ENCODE measurements at regions not wholly inside any gene's neighbourhood (a gene's known extent, or its start where the extent isn't known, plus 50 kb on each side); places are given as distances from the start of the nearest gene placed in this dataset.
"Not testable (repeated sequence)": the region's sequence is repeated elsewhere in the genome, so short reads cannot be mapped to it uniquely, and the experiment has no call there.

GRCh38 chr11:3520905-3521304, 120.9 kb downstream of the ART5 start:
- H3K27ac ChIP-seq (ENCODE audit: low read depth, low read length); DNase-seq (ENCODE audit: insufficient read length, low spot score, missing footprints); H4K20me1 ChIP-seq (ENCODE audit: insufficient read depth, low read length); H3K36me3 ChIP-seq (ENCODE audit: insufficient read depth, low read length); H3K79me2 ChIP-seq (ENCODE audit: insufficient read depth, low read length); H3K27me3 ChIP-seq (ENCODE audit: insufficient read depth, low read length); H3K4me3 ChIP-seq (ENCODE audit: insufficient read depth, low read length); H3K4me2 ChIP-seq (ENCODE audit: insufficient read depth, low read length); H2AFZ ChIP-seq (ENCODE audit: low read length); H3K9me3 ChIP-seq (ENCODE audit: low read depth, low read length); H3K4me1 ChIP-seq (ENCODE audit: insufficient read depth, low read length): not testable (repeated sequence)

- H3K4me3 ChIP-seq (ENCODE audit: insufficient read depth, low read length); H3K36me3 ChIP-seq (ENCODE audit: insufficient read depth, low read length); H3K27me3 ChIP-seq (ENCODE audit: insufficient read depth, low read length); H3K79me2 ChIP-seq (ENCODE audit: insufficient read depth, low read length); H3K9me3 ChIP-seq (ENCODE audit: low read depth, low read length); DNase-seq (ENCODE audit: insufficient read length, low spot score, missing footprints); H2AFZ ChIP-seq (ENCODE audit: low read length); H3K4me1 ChIP-seq (ENCODE audit: insufficient read depth, low read length); H3K4me2 ChIP-seq (ENCODE audit: insufficient read depth, low read length); H3K27ac ChIP-seq (ENCODE audit: low read depth, low read length); H4K20me1 ChIP-seq (ENCODE audit: insufficient read depth, low read length): not testable (repeated sequence)
Observed at GRCh38 chr11:3519841-3520240, 122.0 kb downstream of the ART5 start.

GRCh38 chr11:3516934-3517567, 124.7 kb downstream of the ART5 start:
- H3K4me2 ChIP-seq (ENCODE audit: insufficient read depth, low read length); DNase-seq (ENCODE audit: insufficient read length, low spot score, missing footprints); H3K4me3 ChIP-seq (ENCODE audit: insufficient read depth, low read length); H3K9me3 ChIP-seq (ENCODE audit: low read depth, low read length); H3K36me3 ChIP-seq (ENCODE audit: insufficient read depth, low read length); H4K20me1 ChIP-seq (ENCODE audit: insufficient read depth, low read length); H3K79me2 ChIP-seq (ENCODE audit: insufficient read depth, low read length); H3K4me1 ChIP-seq (ENCODE audit: insufficient read depth, low read length); H2AFZ ChIP-seq (ENCODE audit: low read length); H3K27ac ChIP-seq (ENCODE audit: low read depth, low read length); H3K27me3 ChIP-seq (ENCODE audit: insufficient read depth, low read length): not testable (repeated sequence)

GRCh38 chr11:3516345-3516933, 125.4 kb downstream of the ART5 start:
- H3K79me2 ChIP-seq (ENCODE audit: insufficient read depth, low read length); H3K4me2 ChIP-seq (ENCODE audit: insufficient read depth, low read length); H3K9me3 ChIP-seq (ENCODE audit: low read depth, low read length); H3K27me3 ChIP-seq (ENCODE audit: insufficient read depth, low read length); H4K20me1 ChIP-seq (ENCODE audit: insufficient read depth, low read length); H3K4me1 ChIP-seq (ENCODE audit: insufficient read depth, low read length); DNase-seq (ENCODE audit: insufficient read length, low spot score, missing footprints); H3K27ac ChIP-seq (ENCODE audit: low read depth, low read length); H3K4me3 ChIP-seq (ENCODE audit: insufficient read depth, low read length); H3K36me3 ChIP-seq (ENCODE audit: insufficient read depth, low read length); H2AFZ ChIP-seq (ENCODE audit: low read length): not testable (repeated sequence)

GRCh38 chr11:3514635-3515424, 127.0 kb downstream of the ART5 start:
- H3K4me3 ChIP-seq (ENCODE audit: insufficient read depth, low read length); H3K9me3 ChIP-seq (ENCODE audit: low read depth, low read length); DNase-seq (ENCODE audit: insufficient read length, low spot score, missing footprints); H3K27me3 ChIP-seq (ENCODE audit: insufficient read depth, low read length); H3K27ac ChIP-seq (ENCODE audit: low read depth, low read length); H3K4me2 ChIP-seq (ENCODE audit: insufficient read depth, low read length); H3K4me1 ChIP-seq (ENCODE audit: insufficient read depth, low read length); H2AFZ ChIP-seq (ENCODE audit: low read length); H3K36me3 ChIP-seq (ENCODE audit: insufficient read depth, low read length); H3K79me2 ChIP-seq (ENCODE audit: insufficient read depth, low read length); H4K20me1 ChIP-seq (ENCODE audit: insufficient read depth, low read length): not testable (repeated sequence)

GRCh38 chr11:3513311-3513710, 128.5 kb downstream of the ART5 start:
- not testable (repeated sequence) for H4K20me1 ChIP-seq (ENCODE audit: insufficient read depth, low read length); H3K4me2 ChIP-seq (ENCODE audit: insufficient read depth, low read length); H3K4me1 ChIP-seq (ENCODE audit: insufficient read depth, low read length); H3K79me2 ChIP-seq (ENCODE audit: insufficient read depth, low read length); H2AFZ ChIP-seq (ENCODE audit: low read length); H3K4me3 ChIP-seq (ENCODE audit: insufficient read depth, low read length); DNase-seq (ENCODE audit: insufficient read length, low spot score, missing footprints); H3K27ac ChIP-seq (ENCODE audit: low read depth, low read length); H3K36me3 ChIP-seq (ENCODE audit: insufficient read depth, low read length); H3K9me3 ChIP-seq (ENCODE audit: low read depth, low read length); H3K27me3 ChIP-seq (ENCODE audit: insufficient read depth, low read length)

GRCh38 chr11:3512751-3513150, 129.0 kb downstream of the ART5 start:
- H3K4me2 ChIP-seq (ENCODE audit: insufficient read depth, low read length) = not testable (repeated sequence)

GRCh38 chr11:3512133-3512703, 129.6 kb downstream of the ART5 start:
- not testable (repeated sequence) for H3K4me1 ChIP-seq (ENCODE audit: insufficient read depth, low read length); H3K36me3 ChIP-seq (ENCODE audit: insufficient read depth, low read length); H2AFZ ChIP-seq (ENCODE audit: low read length); H3K4me2 ChIP-seq (ENCODE audit: insufficient read depth, low read length); H4K20me1 ChIP-seq (ENCODE audit: insufficient read depth, low read length); DNase-seq (ENCODE audit: insufficient read length, low spot score, missing footprints); H3K4me3 ChIP-seq (ENCODE audit: insufficient read depth, low read length); H3K79me2 ChIP-seq (ENCODE audit: insufficient read depth, low read length); H3K9me3 ChIP-seq (ENCODE audit: low read depth, low read length); H3K27ac ChIP-seq (ENCODE audit: low read depth, low read length); H3K27me3 ChIP-seq (ENCODE audit: insufficient read depth, low read length)

More at GRCh38 chr11:3512751-3513150, 129.0 kb downstream of the ART5 start:
- not testable (repeated sequence) for H3K27ac ChIP-seq (ENCODE audit: low read depth, low read length); H3K4me3 ChIP-seq (ENCODE audit: insufficient read depth, low read length); H2AFZ ChIP-seq (ENCODE audit: low read length); H3K79me2 ChIP-seq (ENCODE audit: insufficient read depth, low read length); H3K36me3 ChIP-seq (ENCODE audit: insufficient read depth, low read length); H3K27me3 ChIP-seq (ENCODE audit: insufficient read depth, low read length); H4K20me1 ChIP-seq (ENCODE audit: insufficient read depth, low read length); DNase-seq (ENCODE audit: insufficient read length, low spot score, missing footprints); H3K4me1 ChIP-seq (ENCODE audit: insufficient read depth, low read length); H3K9me3 ChIP-seq (ENCODE audit: low read depth, low read length)

Data from osteoblast (primary cell).